OCI-LY1 (cell line): ENCODE measurements at regions not wholly inside any gene's neighbourhood (a gene's known extent, or its start where the extent isn't known, plus 50 kb on each side); places are given as distances from the start of the nearest gene placed in this dataset.

Experiments used
- H2AFZ ChIP-seq: fragments of 200-600 bp; sonication (generic), shearing (Covaris generic); 2 replicates; pipeline ENCODE4 v1.6.0; 2014; ENCODE audit warnings: antibody characterized with exemption, mild to moderate bottlenecking, low read length
- H3F3A ChIP-seq: fragments of 200-600 bp; sonication (generic), shearing (Covaris generic); 2 replicates; pipeline ENCODE4 v1.6.0; 2014; ENCODE audit warnings: mild to moderate bottlenecking, antibody characterized with exemption, low read length, moderate library complexity; ENCODE audit not compliant: insufficient read depth
- H3K27ac ChIP-seq: fragments of 200-600 bp; sonication (generic); 2 replicates; pipeline ENCODE4 v1.5.1; 2014; ENCODE audit warnings: low read length, mixed run types, mild to moderate bottlenecking, low read depth; ENCODE audit not compliant: poor library complexity, severe bottlenecking
- H3K27me3 ChIP-seq: fragments of 200-600 bp; sonication (generic); 2 replicates; pipeline ENCODE4 v1.6.0; 2014; ENCODE audit warnings: antibody characterized with exemption, mild to moderate bottlenecking, low read length, moderate library complexity; ENCODE audit not compliant: insufficient read depth
- H3K36me3 ChIP-seq: fragments of 200-600 bp; sonication (generic); 2 replicates; pipeline ENCODE4 v1.6.1; 2014; ENCODE audit warnings: mild to moderate bottlenecking, antibody characterized with exemption, low read length, moderate library complexity, mixed read lengths; ENCODE audit not compliant: insufficient read depth
- H3K4me1 ChIP-seq: fragments of 200-600 bp; sonication (generic); 2 replicates; pipeline ENCODE4 v1.5.1; 2014; ENCODE audit warnings: mild to moderate bottlenecking, low read length, moderate library complexity; ENCODE audit not compliant: insufficient read depth, severe bottlenecking
- H3K4me2 ChIP-seq: fragments of 200-600 bp; sonication (generic), shearing (Covaris generic); 2 replicates; pipeline ENCODE4 v1.6.1; 2014; ENCODE audit warnings: low read length
- H3K4me3 ChIP-seq: fragments of 200-600 bp; sonication (generic); 2 replicates; pipeline ENCODE4 v1.5.1; 2014; ENCODE audit warnings: low read length, low read depth, mild to moderate bottlenecking, mixed read lengths; ENCODE audit not compliant: poor library complexity, severe bottlenecking
- H3K79me2 ChIP-seq: fragments of 200-600 bp; shearing (Covaris generic); 2 replicates; pipeline ENCODE4 v1.6.1; 2016; ENCODE audit warnings: mixed run types, low read length, mixed read lengths; ENCODE audit not compliant: insufficient read depth
- H3K9ac ChIP-seq: fragments of 200-600 bp; sonication (generic), shearing (Covaris generic); 2 replicates; pipeline ENCODE4 v1.6.1; 2014; ENCODE audit warnings: mild to moderate bottlenecking, low read length, mixed read lengths
- H3K9me2 ChIP-seq: fragments of 200-600 bp; sonication (generic), shearing (Covaris generic); 2 replicates; pipeline ENCODE4 v1.6.1; 2014; ENCODE audit warnings: low read depth, mild to moderate bottlenecking, low read length, mixed read lengths
- H3K9me3 ChIP-seq: fragments of 200-600 bp; shearing (Covaris generic); 2 replicates; pipeline ENCODE4 v1.6.1; 2014; ENCODE audit warnings: low read length, mixed read lengths
- H4K20me1 ChIP-seq: fragments of 200-600 bp; sonication (generic), shearing (Covaris generic); 2 replicates; pipeline ENCODE4 v1.6.0; 2016; ENCODE audit warnings: mild to moderate bottlenecking, low read length; ENCODE audit not compliant: insufficient read depth
- CTCF ChIP-seq: fragments of 200-600 bp; sonication (generic), shearing (Covaris generic); IDR thresholded peaks from 2 replicates; pipeline ENCODE4 v1.5.1; 2017; ENCODE audit warnings: mild to moderate bottlenecking, antibody characterized with exemption, low read length, moderate library complexity, mixed read lengths
- EZH2 ChIP-seq: fragments of 200-600 bp; sonication (generic), shearing (Covaris generic); IDR thresholded peaks from 2 replicates; pipeline ENCODE4 v1.8.0; 2017; ENCODE audit warnings: borderline replicate concordance, mixed run types, mild to moderate bottlenecking, antibody characterized with exemption, low read length, moderate library complexity, mixed read lengths

GRCh38 chr4:151858356-151858755 lies 97.5 kb upstream of the GATB start:
- Histone ChIP-seq H3K4me2 (no peak overlapping the region), H4K20me1 (no peaks in the 10 kb centered on the region), H3K27ac (no peak overlapping the region), H3K4me1 (no peaks in the 10 kb centered on the region), H3F3A (no peaks in the 10 kb centered on the region), H3K4me3 (no peak overlapping the region), H3K36me3 (no peaks in the 10 kb centered on the region), H3K9me2 (no peaks in the 10 kb centered on the region), H3K79me2 (no peaks in the 10 kb centered on the region), H3K9me3 (no peaks in the 10 kb centered on the region), H3K9ac (no peak overlapping the region), H2AFZ (no peak overlapping the region), H3K27me3 (peaks cover 2% of the 10 kb centered on the region; the same call in 1 of the 2 replicates)
- TF ChIP-seq EZH2, result no peak
- no peak for TF ChIP-seq CTCF

- Histone ChIP-seq H3K27ac (no peak overlapping the region), H3K9ac (no peak overlapping the region), H3K9me2 (no peaks in the 10 kb centered on the region), H3K79me2 (no peaks in the 10 kb centered on the region), H3K9me3 (no peaks in the 10 kb centered on the region), H3F3A (no peaks in the 10 kb centered on the region), H3K4me3 (no peak overlapping the region), H3K36me3 (no peaks in the 10 kb centered on the region), H3K4me1 (no peaks in the 10 kb centered on the region), H2AFZ (no peak overlapping the region), H3K27me3 (peaks cover 2% of the 10 kb centered on the region; the same call in 1 of the 2 replicates), H4K20me1 (no peaks in the 10 kb centered on the region), H3K4me2 (no peak overlapping the region)
- TF ChIP-seq CTCF (no peak), EZH2 (no peak)
Measured at GRCh38 chr4:151857368-151857767, 96.6 kb upstream of the GATB start.

GRCh38 chr4:151855747-151856146 lies 94.9 kb upstream of the GATB start:
- no peaks in the 10 kb centered on the region for H3K4me1 ChIP-seq
- H3K4me2 ChIP-seq, result no peak overlapping the region
- no peak overlapping the region for H3K4me3 ChIP-seq
- H3K27me3 ChIP-seq, result peaks cover 2% of the 10 kb centered on the region; the same call in 1 of the 2 replicates
- no peaks in the 10 kb centered on the region for H3K79me2 ChIP-seq
- no peaks in the 10 kb centered on the region for H3K36me3 ChIP-seq
- TF ChIP-seq EZH2 (no peak), CTCF (no peak)
- no peak overlapping the region for H3K27ac ChIP-seq
- no peak overlapping the region for H3K9ac ChIP-seq
- no peak overlapping the region for H2AFZ ChIP-seq
- no peaks in the 10 kb centered on the region for H3K9me2 ChIP-seq
- H4K20me1 ChIP-seq, result no peaks in the 10 kb centered on the region
- no peaks in the 10 kb centered on the region for H3K9me3 ChIP-seq
- H3F3A ChIP-seq, result no peaks in the 10 kb centered on the region
